ENCODE measurements at regions not wholly inside any gene's neighbourhood (a gene's known extent, or its start where the extent isn't known, plus 50 kb on each side); places are given as distances from the start of the nearest gene placed in this dataset.

DNA sequence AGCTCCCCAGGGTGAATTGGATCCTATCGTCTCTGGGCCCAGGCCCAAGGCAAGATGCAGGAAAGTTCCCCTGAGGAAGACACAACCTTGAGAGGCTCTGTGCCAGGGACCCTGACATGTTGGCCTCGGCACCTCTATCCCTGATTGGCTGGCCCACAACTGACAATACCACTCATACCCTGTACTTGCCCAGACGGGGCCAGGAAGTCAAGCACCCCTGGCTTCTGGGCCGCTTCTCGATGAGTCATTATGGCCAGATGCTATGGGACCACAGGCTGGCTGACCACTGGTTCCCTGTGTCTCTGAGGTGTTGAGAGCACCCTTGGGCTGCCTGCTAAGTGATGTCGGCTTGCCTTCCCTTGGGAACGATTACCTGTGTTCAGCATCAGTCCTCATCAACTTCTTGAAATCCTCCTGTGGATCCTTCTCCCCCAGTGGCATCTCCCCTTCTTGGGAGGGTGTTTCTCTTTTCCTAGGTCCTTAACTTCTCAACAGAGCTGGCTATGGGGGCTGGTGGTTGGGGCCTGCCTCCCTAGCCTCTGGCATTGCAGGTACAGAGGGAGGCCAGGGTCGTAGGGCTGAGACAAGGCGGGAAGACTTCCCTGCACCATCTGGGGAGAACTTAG is 54.5 kb upstream of the MAMLD1 start:
- DNase-seq = no peak

DNA sequence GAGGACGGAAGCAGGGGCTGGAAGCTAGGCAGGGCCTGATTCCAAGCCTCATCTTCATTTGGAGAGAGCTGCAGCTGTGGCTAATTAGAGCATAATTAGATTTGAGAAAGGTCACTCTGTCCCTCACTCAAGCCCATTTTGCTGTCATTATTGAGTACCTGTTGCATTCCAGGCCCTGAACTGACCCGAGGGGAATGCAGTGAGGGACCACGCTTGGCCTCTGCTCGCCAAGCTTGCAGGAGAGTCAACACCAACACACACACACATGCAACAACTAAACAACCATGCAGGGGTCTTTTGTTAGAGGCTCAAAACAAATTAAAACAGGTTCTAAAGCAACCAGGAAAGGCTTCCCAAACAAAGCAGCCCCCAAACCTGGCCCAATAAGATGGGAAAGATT is 52.7 kb upstream of the MAMLD1 start:
- DNase-seq = no peak

DNA sequence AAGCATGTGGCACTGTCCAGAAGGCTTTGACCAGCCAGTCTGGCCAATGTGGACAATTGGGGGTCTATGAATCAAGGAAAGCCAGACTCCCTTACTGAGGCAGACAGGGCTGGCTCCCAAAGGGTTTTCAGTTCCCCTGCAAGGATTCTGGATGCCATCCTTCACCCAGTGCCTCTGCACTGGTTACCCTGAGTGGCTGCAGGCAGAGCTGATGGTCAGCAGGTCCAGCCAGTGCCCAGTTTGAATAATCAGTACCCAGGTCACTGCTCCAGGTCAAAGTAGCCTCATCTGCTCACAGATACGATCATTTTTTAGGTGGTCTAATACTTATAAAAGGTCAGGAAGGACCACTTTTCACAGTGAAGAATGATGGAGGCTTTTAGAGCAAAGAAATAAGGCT is 52.2 kb upstream of the MAMLD1 start:
- DNase-seq = no peak

GRCh38 chrX:150312931-150313330 is 50.2 kb upstream of the MAMLD1 start:
- no peak for DNase-seq
